GM13976 (cell line): ENCODE measurements at regions not wholly inside any gene's neighbourhood (a gene's known extent, or its start where the extent isn't known, plus 50 kb on each side); places are given as distances from the start of the nearest gene placed in this dataset.

Experiments
- DNase-seq: peaks from one replicate; pipeline ENCODE4 v3.0.0; 2012; ENCODE audit warnings: low spot score
- CTCF ChIP-seq: IDR thresholded peaks from 2 replicates; pipeline ENCODE4 v1.5.1; 2012; ENCODE audit warnings: borderline replicate concordance, mild to moderate bottlenecking; ENCODE audit not compliant: insufficient read depth; ENCODE audit errors: extremely low read depth, missing control alignments, control extremely low read depth
- in situ Hi-C: fragments of 300-500 bp; cut with MboI; formaldehyde crosslinking; loops from one replicate; pipeline ENCODE4 v1.12.0; 2022; ENCODE audit warnings: low sequenced_read_pairs, mixed read lengths, inconsistent platforms; ENCODE audit not compliant: unreplicated experiment

- DNase-seq, result no peak
- in situ Hi-C loops, result loop anchor here (25.0 kb wide), 1 partner anchor 725 kb away; no protein-coding TSS in a partner anchor
- no peak for TF ChIP-seq CTCF
Observed at GRCh38 chr9:85137696-85138095, 468.2 kb downstream of the NTRK2 start.

- no peak for TF ChIP-seq CTCF
- in situ Hi-C loops, result loop anchor here (25.0 kb wide), 1 partner anchor 725 kb away; no protein-coding TSS in a partner anchor
- no peak for DNase-seq
Observed at GRCh38 chr9:85136987-85137386, 467.5 kb downstream of the NTRK2 start.

- TF ChIP-seq CTCF, result no peak
- DNase-seq, result no peak
- in situ Hi-C loops, result loop anchor here (25.0 kb wide), 1 partner anchor 724 kb away; no protein-coding TSS in a partner anchor
Observed at GRCh38 chr9:85136507-85136906, 467.0 kb downstream of the NTRK2 start.

GRCh38 chr9:85130764-85131163 lies 461.2 kb downstream of the NTRK2 start:
- TF ChIP-seq CTCF, result no peak
- in situ Hi-C loops, result loop anchor here (25.0 kb wide), 1 partner anchor 718 kb away; no protein-coding TSS in a partner anchor
- DNase-seq, result no peak

GRCh38 chr9:85130260-85130659 lies 460.7 kb downstream of the NTRK2 start:
- peak; percentile 46 for DNase-seq
- TF ChIP-seq CTCF, result no peak
- in situ Hi-C loops, result loop anchor here (25.0 kb wide), 1 partner anchor 718 kb away; no protein-coding TSS in a partner anchor

GRCh38 chr9:85129514-85129913 lies 460.0 kb downstream of the NTRK2 start:
- no peak for DNase-seq
- TF ChIP-seq CTCF, result no peak
- in situ Hi-C loops, result loop anchor here (25.0 kb wide), 1 partner anchor 717 kb away; no protein-coding TSS in a partner anchor

GRCh38 chr9:85118990-85119755 lies 449.6 kb downstream of the NTRK2 start:
- in situ Hi-C loops, result no loop called here
- TF ChIP-seq CTCF, result no peak
- no peak for DNase-seq
